ENCODE measurements at regions not wholly inside any gene's neighbourhood (a gene's known extent, or its start where the extent isn't known, plus 50 kb on each side); places are given as distances from the start of the nearest gene placed in this dataset.

DNA sequence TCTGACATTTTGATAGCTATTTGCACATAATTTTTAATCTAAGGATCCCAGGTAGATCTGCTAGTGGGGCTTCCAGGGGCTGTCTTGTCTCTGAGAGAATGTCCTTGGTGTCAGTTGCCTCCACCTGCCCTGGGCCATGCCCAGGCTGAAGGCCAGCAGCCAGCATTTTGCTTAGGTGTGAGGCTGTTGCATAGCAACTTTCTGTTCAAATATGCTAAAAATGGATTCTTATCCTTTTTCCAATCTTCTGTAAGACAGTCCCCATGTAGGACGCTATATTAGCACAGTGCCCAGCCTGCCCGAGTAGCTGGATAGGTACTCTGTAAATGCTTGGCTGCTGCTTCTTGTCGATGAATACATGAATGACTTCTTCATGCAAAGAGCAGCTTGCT, 62.5 kb upstream of the CITED2 start:
- Histone ChIP-seq H3K4me3 (no peak overlapping the region), H3K27me3 (no peaks in the 10 kb centered on the region), H3K9me3 (no peaks in the 10 kb centered on the region), H3K4me1 (no peaks in the 10 kb centered on the region), H3K36me3 (no peaks in the 10 kb centered on the region), H3K27ac (no peak overlapping the region)
- DNase-seq (ENCODE audit: low spot score in 2 of 2) = no peak
- no peak for TF ChIP-seq POLR2AphosphoS5 (IDR thresholded peaks at IDR 0.05)
- WGBS = 57% methylated on average over 3 of the region's 3 CpGs

DNA sequence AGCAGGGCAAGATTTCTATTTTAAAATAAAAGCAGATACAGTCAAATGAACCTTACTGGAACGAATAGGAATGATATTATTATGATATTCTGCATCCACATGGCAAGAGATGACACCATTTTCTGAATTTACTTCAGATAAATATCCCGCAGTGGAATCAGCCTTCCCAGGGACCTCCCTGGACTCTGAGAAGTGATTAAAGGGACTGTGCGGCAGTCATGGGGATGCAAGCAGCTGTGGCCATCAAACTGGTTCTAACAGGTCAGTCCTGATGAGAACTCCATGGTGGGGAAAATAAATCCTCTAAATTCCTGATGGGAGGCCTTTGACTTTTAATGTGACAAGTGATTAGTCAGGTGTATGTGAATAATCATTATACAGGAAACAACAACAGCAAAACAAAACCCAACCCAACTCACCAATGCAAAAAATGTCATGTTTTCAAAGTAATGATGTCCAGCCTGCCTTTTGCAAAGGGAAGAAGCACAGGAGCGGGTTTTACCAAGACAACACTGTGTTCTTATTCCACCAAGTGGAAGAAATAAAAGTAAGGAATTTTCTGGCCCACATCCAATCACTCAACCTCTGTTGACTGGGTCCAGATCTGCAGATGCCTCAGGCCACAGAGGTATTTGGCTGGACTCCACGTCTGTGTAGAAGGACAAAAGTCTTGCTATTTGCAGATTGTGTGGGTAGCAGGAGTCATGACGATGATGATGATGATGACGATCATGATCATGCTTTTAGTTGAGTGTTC, 61.9 kb upstream of the CITED2 start:
- TF ChIP-seq, protein P1, sequence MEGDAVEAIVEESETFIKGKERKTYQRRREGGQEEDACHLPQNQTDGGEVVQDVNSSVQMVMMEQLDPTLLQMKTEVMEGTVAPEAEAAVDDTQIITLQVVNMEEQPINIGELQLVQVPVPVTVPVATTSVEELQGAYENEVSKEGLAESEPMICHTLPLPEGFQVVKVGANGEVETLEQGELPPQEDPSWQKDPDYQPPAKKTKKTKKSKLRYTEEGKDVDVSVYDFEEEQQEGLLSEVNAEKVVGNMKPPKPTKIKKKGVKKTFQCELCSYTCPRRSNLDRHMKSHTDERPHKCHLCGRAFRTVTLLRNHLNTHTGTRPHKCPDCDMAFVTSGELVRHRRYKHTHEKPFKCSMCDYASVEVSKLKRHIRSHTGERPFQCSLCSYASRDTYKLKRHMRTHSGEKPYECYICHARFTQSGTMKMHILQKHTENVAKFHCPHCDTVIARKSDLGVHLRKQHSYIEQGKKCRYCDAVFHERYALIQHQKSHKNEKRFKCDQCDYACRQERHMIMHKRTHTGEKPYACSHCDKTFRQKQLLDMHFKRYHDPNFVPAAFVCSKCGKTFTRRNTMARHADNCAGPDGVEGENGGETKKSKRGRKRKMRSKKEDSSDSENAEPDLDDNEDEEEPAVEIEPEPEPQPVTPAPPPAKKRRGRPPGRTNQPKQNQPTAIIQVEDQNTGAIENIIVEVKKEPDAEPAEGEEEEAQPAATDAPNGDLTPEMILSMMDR (IDR thresholded peaks at IDR 0.05) = no peak
- DNase-seq (ENCODE audit: low spot score in 2 of 2) = no peak
- Histone ChIP-seq H3K4me3 (no peak overlapping the region), H3K4me1 (no peaks in the 10 kb centered on the region), H3K36me3 (no peaks in the 10 kb centered on the region), H3K27ac (no peak overlapping the region), H3K9me3 (no peaks in the 10 kb centered on the region), H3K27me3 (no peaks in the 10 kb centered on the region)
- 73% methylated on average over 7 of the region's 7 CpGs for WGBS

DNA sequence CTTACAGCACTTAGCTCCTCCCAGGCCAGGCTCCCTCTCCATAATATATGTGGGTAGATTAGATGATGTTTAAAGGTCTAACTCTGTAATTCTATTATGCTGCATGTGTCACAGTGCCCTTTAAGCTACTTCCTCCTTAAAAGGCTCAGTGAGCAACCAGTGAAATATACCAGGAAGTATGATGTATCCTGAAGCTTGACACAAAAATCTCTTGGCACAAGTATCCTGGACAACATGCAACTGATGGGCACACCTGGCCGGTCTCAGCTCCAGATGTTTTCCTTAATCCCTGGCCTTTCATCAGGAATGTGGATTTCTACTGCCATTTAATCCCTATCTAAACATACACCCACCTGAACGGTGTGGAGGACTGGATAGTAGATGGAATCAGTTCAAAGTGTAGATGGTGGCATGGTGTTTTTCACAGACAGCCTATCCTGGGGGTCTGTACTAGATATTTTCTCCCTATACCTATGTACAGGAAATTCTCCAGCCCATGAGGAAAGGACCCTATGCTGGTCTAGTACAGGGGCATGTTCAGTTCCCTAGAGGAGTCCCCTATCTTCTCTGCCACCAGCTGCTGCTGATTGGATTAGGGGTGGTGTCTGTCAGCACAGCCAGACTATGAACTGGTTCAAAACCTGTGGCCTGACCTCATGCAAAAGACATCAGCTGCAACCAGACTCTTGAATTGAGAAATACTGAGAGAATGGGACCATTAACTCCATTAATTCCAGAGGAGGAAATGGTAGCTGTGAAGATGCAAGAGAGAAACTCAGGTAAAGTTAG, 59.4 kb upstream of the CITED2 start:
- 53% methylated on average over 2 of the region's 2 CpGs for WGBS

DNA sequence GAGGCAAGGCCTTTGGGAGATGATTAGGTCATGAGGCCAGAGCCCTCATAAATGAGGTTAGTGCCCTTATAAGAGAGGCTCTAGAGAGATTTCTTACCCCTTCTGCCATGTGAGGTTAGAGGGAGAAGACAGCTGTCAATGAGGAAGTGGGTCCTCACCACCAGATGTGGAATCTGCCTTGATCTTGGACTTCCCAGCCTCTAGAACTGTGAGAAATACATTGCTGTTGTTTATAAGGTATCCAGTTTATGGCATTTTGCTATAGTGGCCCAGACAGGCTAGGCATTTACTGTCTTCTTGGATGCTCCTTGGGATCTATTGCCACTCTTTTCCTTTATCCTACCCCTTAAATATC, 57.1 kb upstream of the CITED2 start:
- no peak overlapping the region for H3K27ac ChIP-seq
- H3K9me3 ChIP-seq = no peaks in the 10 kb centered on the region
- no peak overlapping the region for H3K4me3 ChIP-seq
- TF ChIP-seq, protein P1 (IDR thresholded peaks at IDR 0.05) = no peak
- no peak for TF ChIP-seq POLR2AphosphoS5 (IDR thresholded peaks at IDR 0.05)
- TF ChIP-seq EP300 (IDR thresholded peaks at IDR 0.05) = no peak
- no peak for TF ChIP-seq POLR2A (IDR thresholded peaks at IDR 0.05)
- no peaks in the 10 kb centered on the region for H3K36me3 ChIP-seq
- DNase-seq (ENCODE audit: low spot score in 2 of 2) = no peak
- H3K27me3 ChIP-seq = no peaks in the 10 kb centered on the region
- H3K4me1 ChIP-seq = no peaks in the 10 kb centered on the region

More for the DNA sequence above, 59.4 kb upstream of the CITED2 start:
- no peaks in the 10 kb centered on the region for H3K9me3 ChIP-seq
- no peaks in the 10 kb centered on the region for H3K4me1 ChIP-seq
- H3K36me3 ChIP-seq = no peaks in the 10 kb centered on the region
- no peak overlapping the region for H3K27ac ChIP-seq
- H3K4me3 ChIP-seq = no peak overlapping the region
- no peak for DNase-seq (ENCODE audit: low spot score in 2 of 2)
- no peak for TF ChIP-seq POLR2A (IDR thresholded peaks at IDR 0.05)
- TF ChIP-seq, protein P1 (IDR thresholded peaks at IDR 0.05) = no peak
- no peak for TF ChIP-seq EP300 (IDR thresholded peaks at IDR 0.05)
- TF ChIP-seq POLR2AphosphoS5 (IDR thresholded peaks at IDR 0.05) = no peak
- no peaks in the 10 kb centered on the region for H3K27me3 ChIP-seq

DNA sequence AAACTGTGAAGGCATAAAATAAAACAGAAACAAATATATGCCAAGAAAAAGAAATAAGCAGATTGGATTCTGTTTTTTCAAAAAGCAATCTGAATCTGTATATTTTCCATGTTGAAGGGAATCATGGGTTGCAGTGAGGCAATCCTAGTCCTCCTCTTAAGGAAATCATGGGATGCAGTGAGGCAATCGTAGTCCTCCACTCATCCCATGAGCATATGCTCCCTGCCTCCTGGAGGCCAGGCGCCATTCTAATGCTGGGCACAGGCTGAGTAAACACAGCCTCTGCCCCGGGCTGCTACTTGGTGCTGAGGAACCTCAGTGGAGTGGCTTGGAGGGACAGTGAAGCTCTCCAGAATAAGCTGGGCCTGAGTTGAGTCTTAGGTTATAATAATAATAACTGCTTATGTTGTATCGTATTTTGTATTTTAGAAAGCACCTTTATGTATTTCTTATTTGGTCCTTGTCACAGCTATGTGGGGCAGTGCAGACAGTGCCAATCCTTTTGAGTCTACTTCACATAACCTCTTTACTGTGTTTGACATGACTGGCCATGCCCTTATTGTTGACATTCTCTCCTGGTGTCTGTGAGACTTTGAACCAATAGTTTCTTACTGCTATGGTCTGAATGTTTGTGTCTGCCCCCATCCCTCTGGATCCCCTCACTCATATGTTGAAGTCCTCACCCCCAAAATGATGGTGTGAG, 56.6 kb upstream of the CITED2 start:
- TF ChIP-seq POLR2AphosphoS5 (IDR thresholded peaks at IDR 0.05) = no peak
- TF ChIP-seq POLR2A (IDR thresholded peaks at IDR 0.05) = no peak
- TF ChIP-seq EP300 (IDR thresholded peaks at IDR 0.05) = no peak
- TF ChIP-seq, protein P1 (IDR thresholded peaks at IDR 0.05) = no peak
- Histone ChIP-seq H3K27ac (no peak overlapping the region), H3K27me3 (no peaks in the 10 kb centered on the region), H3K36me3 (no peaks in the 10 kb centered on the region), H3K4me1 (no peaks in the 10 kb centered on the region), H3K9me3 (no peaks in the 10 kb centered on the region), H3K4me3 (no peak overlapping the region)
- no peak for DNase-seq (ENCODE audit: low spot score in 2 of 2)
- WGBS = 89% methylated on average over 4 of the region's 4 CpGs
